Retinal pigment epithelial cell (primary cell): ENCODE measurements at regions not wholly inside any gene's neighbourhood (a gene's known extent, or its start where the extent isn't known, plus 50 kb on each side); places are given as distances from the start of the nearest gene placed in this dataset.

Source experiments
- DNase-seq: peaks from one replicate; pipeline ENCODE4 v3.0.0-alpha.2; 2010; ENCODE audit warnings: low read depth
- H3K4me3 ChIP-seq: 2 replicates; pipeline ENCODE4 v1.5.1; 2011; ENCODE audit warnings: mild to moderate bottlenecking, low read length, control low read depth, moderate library complexity
- TF ChIP-seq, protein P1 (sequence below): conservative IDR thresholded peaks from 2 replicates; pipeline ENCODE4 v1.5.1; 2011; ENCODE audit warnings: low read depth, low read length, control low read depth, inconsistent platforms

GRCh38 chr4:127000110-127000509 is 632.6 kb upstream of the INTU start:
- TF ChIP-seq, protein P1, sequence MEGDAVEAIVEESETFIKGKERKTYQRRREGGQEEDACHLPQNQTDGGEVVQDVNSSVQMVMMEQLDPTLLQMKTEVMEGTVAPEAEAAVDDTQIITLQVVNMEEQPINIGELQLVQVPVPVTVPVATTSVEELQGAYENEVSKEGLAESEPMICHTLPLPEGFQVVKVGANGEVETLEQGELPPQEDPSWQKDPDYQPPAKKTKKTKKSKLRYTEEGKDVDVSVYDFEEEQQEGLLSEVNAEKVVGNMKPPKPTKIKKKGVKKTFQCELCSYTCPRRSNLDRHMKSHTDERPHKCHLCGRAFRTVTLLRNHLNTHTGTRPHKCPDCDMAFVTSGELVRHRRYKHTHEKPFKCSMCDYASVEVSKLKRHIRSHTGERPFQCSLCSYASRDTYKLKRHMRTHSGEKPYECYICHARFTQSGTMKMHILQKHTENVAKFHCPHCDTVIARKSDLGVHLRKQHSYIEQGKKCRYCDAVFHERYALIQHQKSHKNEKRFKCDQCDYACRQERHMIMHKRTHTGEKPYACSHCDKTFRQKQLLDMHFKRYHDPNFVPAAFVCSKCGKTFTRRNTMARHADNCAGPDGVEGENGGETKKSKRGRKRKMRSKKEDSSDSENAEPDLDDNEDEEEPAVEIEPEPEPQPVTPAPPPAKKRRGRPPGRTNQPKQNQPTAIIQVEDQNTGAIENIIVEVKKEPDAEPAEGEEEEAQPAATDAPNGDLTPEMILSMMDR: no peak
- no peak for DNase-seq
- H3K4me3 ChIP-seq: no peak overlapping the region

DNA sequence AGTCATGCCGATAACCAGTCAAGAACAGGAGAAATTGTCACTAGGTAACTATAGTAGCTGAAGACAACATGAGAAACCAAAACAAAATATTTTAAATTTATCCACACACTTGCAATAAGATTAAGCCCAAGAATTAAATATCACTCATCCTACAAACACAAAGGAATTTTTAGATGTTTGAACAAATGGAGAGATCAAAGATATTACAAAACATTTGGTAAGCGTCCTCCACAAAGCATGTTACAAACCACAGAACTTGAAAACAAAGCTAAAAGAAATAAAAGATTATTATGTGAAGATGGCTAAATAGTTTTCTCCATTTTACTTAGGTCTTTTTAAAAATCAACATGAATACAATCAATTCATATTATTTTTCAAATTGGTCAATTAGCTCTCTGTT is 631.9 kb upstream of the INTU start:
- DNase-seq: no peak
- TF ChIP-seq, protein P1: no peak
- no peak overlapping the region for H3K4me3 ChIP-seq

DNA sequence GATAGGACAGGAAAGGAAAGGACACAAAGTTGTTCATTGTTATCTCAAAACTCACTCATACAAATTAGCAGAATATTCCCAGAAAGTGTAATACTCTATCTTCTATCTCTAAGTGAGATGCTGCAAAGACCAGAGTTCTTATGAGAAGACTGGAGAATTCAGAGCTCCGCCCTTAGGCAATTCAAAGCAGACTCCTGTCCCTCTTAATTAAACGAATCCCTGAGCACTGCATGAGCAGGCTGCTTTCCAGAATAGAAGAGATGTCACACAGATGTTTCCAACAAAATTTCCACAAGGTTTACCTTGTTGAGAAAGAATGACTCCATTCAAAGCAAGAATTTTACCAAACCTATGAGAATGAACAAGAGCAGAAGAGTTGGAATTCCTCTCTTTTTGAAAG is 630.8 kb upstream of the INTU start:
- DNase-seq: no peak
- TF ChIP-seq, protein P1: no peak
- H3K4me3 ChIP-seq: no peak overlapping the region

- TF ChIP-seq, protein P1: no peak
- H3K4me3 ChIP-seq: no peak overlapping the region
- DNase-seq: no peak
Measured at GRCh38 chr4:127006446-127006877, 626.3 kb upstream of the INTU start.

DNA sequence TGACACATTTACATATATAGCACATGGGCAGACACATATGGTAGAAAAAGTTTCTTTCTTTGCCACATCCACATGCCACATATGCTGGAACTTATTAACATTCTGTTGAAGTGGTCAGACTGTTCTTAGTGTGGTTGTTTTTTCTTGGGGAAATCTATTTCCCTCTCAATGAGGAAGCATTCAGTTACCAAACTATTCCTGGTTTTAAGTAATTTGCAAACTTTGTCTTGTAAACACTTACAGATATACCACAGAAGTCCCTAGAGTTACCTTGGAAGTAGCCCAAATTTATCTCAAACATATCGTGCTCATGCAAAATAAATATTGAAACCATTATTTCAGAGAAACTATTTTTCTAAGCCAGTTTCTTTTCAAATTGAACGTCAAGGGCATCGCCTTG is 625.5 kb upstream of the INTU start:
- TF ChIP-seq, protein P1: no peak
- no peak for DNase-seq
- H3K4me3 ChIP-seq: no peak overlapping the region

GRCh38 chr4:127012549-127012948 is 620.2 kb upstream of the INTU start:
- TF ChIP-seq, protein P1: no peak
- peak; percentile 28 for DNase-seq
- H3K4me3 ChIP-seq: no peak overlapping the region

GRCh38 chr4:127015667-127016117 is 617.1 kb upstream of the INTU start:
- no peak for DNase-seq
- TF ChIP-seq, protein P1: no peak
- H3K4me3 ChIP-seq: no peak overlapping the region
